GM03348 (cell line): ENCODE measurements at regions not wholly inside any gene's neighbourhood (a gene's known extent, or its start where the extent isn't known, plus 50 kb on each side); places are given as distances from the start of the nearest gene placed in this dataset.

ENCODE experiments used
- DNase-seq: peaks from one replicate; pipeline ENCODE4 v3.0.0; 2012; ENCODE audit warnings: low spot score

GRCh38 chr11:30811226-30811755 lies 225.1 kb upstream of the MPPED2 start:
- no peak for DNase-seq

- no peak for DNase-seq
Observed at GRCh38 chr11:30810116-30810515, 224.0 kb upstream of the MPPED2 start.

GRCh38 chr11:30801357-30801756 lies 215.2 kb upstream of the MPPED2 start:
- DNase-seq, result no peak

- no peak for DNase-seq
Observed at GRCh38 chr11:30800904-30801303, 214.8 kb upstream of the MPPED2 start.

GRCh38 chr11:30798547-30799236 lies 212.5 kb upstream of the MPPED2 start:
- DNase-seq, result no peak

GRCh38 chr11:30789270-30789669 lies 203.1 kb upstream of the MPPED2 start:
- DNase-seq, result peak; percentile 16

- no peak for DNase-seq
Observed at GRCh38 chr11:30788849-30789248, 202.7 kb upstream of the MPPED2 start.

- DNase-seq, result no peak
Observed at GRCh38 chr11:30786256-30787110, 200.3 kb upstream of the MPPED2 start.

GRCh38 chr11:30778596-30778995 lies 192.4 kb upstream of the MPPED2 start:
- no peak for DNase-seq

- DNase-seq, result no peak
Observed at GRCh38 chr11:30775233-30775522, 189.0 kb upstream of the MPPED2 start.

GRCh38 chr11:30774496-30775232 lies 188.5 kb upstream of the MPPED2 start:
- DNase-seq, result no peak

GRCh38 chr11:30772908-30773307 lies 186.8 kb upstream of the MPPED2 start:
- DNase-seq, result no peak

- DNase-seq, result no peak
Observed at GRCh38 chr11:30763951-30764350, 177.8 kb upstream of the MPPED2 start.

- no peak for DNase-seq
Observed at GRCh38 chr11:30762188-30762587, 176.0 kb upstream of the MPPED2 start.

- no peak for DNase-seq
Observed at GRCh38 chr11:30760345-30760744, 174.2 kb upstream of the MPPED2 start.

- DNase-seq, result no peak
Observed at GRCh38 chr11:30758946-30759504, 172.9 kb upstream of the MPPED2 start.

GRCh38 chr11:30758518-30758917 lies 172.4 kb upstream of the MPPED2 start:
- DNase-seq, result no peak

- DNase-seq, result no peak
Observed at GRCh38 chr11:30758012-30758411, 171.9 kb upstream of the MPPED2 start.

GRCh38 chr11:30753994-30754393 lies 167.8 kb upstream of the MPPED2 start:
- DNase-seq, result no peak

GRCh38 chr11:30753504-30753903 lies 167.4 kb upstream of the MPPED2 start:
- DNase-seq, result no peak

GRCh38 chr11:30749268-30749667 lies 163.1 kb upstream of the MPPED2 start:
- DNase-seq, result no peak

- DNase-seq, result no peak
Observed at GRCh38 chr11:30741039-30741550, 154.9 kb upstream of the MPPED2 start.
